OCI-M2 (cell line): ENCODE measurements at regions not wholly inside any gene's neighbourhood (a gene's known extent, or its start where the extent isn't known, plus 50 kb on each side); places are given as distances from the start of the nearest gene placed in this dataset.

ENCODE experiments used
- DNase-seq: peaks from one replicate; lab custom pipeline; 2025; ENCODE audit not compliant: unreplicated experiment; lab: John Stamatoyannopoulos, UW

- DNase-seq: no peak
These were observed 693.4 kb upstream of the INTU start for GRCh38 chr4:126939401-126939800.

DNA sequence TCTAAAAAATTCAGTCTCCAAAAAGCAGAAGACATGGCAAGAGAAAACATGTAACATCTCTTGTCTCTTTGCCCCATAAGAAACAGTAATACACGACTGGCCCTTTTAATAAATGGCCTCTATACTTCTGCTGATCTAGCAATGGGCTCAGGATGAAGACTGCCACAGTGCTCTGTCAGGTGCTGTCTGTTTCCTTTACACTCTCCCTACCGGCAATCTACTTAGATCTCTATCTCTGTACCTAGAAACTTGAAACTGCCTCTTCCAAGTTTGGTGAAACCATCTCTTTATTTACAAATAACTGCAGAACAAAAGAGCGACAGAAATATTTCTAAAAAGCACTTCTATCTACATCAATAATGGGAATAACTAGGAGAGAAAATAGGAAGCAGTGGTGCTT, 685.2 kb upstream of the INTU start:
- no peak for DNase-seq

- no peak for DNase-seq
These were observed 678.0 kb upstream of the INTU start for GRCh38 chr4:126954537-126955291.

GRCh38 chr4:126955292-126956183, 677.2 kb upstream of the INTU start:
- DNase-seq: no peak

GRCh38 chr4:126956184-126956897, 676.4 kb upstream of the INTU start:
- DNase-seq: no peak

- no peak for DNase-seq
These were observed 675.2 kb upstream of the INTU start for GRCh38 chr4:126957556-126957955.

- no peak for DNase-seq
These were observed 674.8 kb upstream of the INTU start for GRCh38 chr4:126957987-126958386.

DNA sequence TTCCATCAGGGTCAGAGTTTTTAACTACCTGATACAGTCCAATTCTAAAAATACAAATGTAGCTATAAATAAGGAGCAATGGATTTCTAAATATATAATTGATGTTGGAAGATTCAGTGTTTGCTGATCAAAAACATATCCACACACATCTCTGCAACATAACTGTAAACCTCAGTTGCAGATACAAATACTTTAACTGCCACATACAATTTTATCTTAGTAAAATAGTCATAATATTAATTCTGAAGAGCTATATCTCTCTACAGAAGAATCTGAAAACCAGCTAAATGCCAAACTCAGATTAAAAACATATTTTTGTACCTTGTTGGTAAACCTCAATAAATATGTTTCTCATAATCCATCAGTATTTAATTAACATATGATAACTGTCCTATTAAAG, 674.3 kb upstream of the INTU start:
- no peak for DNase-seq

GRCh38 chr4:126959056-126959745, 673.6 kb upstream of the INTU start:
- no peak for DNase-seq

- DNase-seq: no peak
These were observed 672.0 kb upstream of the INTU start for GRCh38 chr4:126960760-126961159.

DNA sequence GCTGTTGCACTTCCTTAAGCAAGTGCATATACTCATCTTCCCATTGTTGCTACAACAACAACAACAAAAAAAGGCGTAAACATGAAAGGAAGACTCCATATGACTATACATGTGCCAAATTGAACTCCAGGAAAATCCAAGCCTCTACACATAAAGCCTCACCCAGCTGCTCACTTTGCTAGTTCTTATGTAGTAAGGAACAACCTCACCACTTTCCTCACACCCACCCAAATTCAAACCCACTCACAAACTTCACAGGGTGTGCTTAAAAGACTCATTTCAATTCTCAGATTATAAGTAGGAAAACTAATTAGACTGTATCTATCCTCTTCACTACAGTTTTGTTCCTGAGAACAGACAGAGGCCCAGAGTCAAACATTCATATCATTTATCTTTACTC, 671.1 kb upstream of the INTU start:
- DNase-seq: no peak

- DNase-seq: no peak
These were observed 666.9 kb upstream of the INTU start for GRCh38 chr4:126965877-126966276.

GRCh38 chr4:126969360-126970235, 663.2 kb upstream of the INTU start:
- no peak for DNase-seq

DNA sequence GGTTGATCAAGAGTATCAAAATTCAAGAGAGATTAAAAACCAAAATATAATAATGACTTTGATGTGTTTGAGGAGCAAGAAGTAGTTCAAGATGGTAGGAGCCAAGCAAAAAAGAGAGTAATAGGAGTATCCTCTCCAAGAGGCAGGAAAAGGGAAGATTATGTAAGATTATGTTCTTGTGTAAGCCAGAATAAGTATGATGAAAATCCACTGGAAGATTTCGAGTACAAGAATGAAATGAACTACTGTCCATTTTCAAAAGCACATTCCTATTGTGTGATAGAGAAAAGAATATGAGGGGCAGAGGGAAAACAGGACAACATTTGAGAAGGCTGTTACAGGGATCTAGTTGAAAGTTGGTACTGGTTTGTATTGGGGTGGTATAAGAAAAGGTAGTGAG, 659.6 kb upstream of the INTU start:
- DNase-seq: no peak

- no peak for DNase-seq
These were observed 655.7 kb upstream of the INTU start for GRCh38 chr4:126976850-126977632.

DNA sequence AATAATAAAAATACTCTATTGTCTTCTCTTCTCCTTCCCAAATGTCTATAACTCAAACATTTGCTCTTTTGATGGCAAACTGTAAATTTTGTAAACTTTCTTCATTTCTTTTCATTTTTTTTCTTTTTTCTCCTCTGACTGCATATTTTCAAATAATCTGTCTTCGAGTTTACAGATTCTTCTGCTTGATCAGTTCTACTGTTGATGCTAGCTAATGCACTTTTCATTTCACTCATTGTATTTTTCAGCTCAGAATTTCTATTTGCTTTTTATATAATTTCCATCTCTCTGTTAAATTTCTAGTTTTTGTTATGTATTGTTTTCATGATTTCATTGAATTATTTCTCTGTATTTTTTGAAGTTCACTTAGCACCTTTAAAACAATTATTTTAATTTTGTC, 646.8 kb upstream of the INTU start:
- DNase-seq: no peak

GRCh38 chr4:126986828-126987227, 645.9 kb upstream of the INTU start:
- no peak for DNase-seq

DNA sequence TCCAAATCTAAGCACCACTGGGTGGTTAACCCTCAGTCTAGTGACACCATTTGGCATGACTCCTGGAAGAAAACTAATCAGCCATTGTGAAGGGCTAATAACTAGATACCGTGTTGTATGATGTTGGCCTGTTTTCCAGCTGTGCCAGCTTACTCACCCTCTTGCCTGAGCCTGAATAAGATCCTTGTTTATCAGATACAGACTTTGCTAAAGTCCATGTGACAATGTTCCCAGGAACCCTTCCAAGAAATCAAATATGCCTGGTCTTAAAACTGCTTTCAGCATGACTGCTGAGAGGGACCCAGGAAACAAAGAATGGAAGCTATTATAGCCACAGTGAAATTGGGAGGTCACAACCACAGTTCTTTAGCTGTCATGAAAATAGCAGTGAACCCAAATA, 640.8 kb upstream of the INTU start:
- DNase-seq: no peak

DNA sequence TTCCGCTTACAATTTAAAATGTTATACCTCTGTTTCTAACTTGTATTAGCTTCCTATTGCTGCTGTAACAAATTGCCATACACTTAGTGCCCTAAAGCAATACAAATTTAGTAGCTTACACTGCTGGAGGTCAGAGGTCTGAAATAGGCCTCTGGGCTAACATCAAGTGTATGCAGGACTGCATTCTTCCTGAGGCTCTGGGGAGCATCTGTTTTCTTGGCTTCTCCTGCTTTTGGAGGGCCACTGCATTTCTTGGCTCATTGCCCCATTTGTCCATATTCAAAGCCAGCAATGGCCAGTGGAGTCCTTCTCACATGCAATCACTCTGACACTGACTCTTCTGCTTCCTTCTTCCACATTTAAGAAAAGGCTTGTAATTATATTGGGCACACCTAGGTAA, 639.8 kb upstream of the INTU start:
- DNase-seq: no peak
